B cell (primary cell): ENCODE measurements at regions not wholly inside any gene's neighbourhood (a gene's known extent, or its start where the extent isn't known, plus 50 kb on each side); places are given as distances from the start of the nearest gene placed in this dataset.

Source experiments
- ATAC-seq: fragments of 200-7000 bp; cut with Tn5 transposase; one replicate; pipeline ENCODE4 v1.10.0; 2021; ENCODE audit warnings: low read depth, mild to moderate bottlenecking, moderate number of reproducible peaks, moderate library complexity
- CTCF ChIA-PET: fragments of 350-600 bp; sonication (Branson Sonifier 250); formaldehyde crosslinking; loops from one replicate; lab custom pipeline; 2021; ENCODE audit warnings: antibody characterized with exemption, inconsistent platforms; lab: Charles Lee
- POLR2A ChIA-PET: fragments of 350-600 bp; sonication (Branson Sonifier 250); formaldehyde crosslinking; loops from one replicate; lab custom pipeline; 2021; ENCODE audit warnings: antibody characterized with exemption; lab: Charles Lee
- DNase-seq: peaks from one replicate; pipeline ENCODE4 v3.0.0; 2013
- H2AFZ ChIP-seq: 2 replicates; pipeline ENCODE4 v1.6.1; 2012; ENCODE audit warnings: mild to moderate bottlenecking, low read depth, low read length; ENCODE audit not compliant: insufficient read depth, poor library complexity, severe bottlenecking
- H3K27ac ChIP-seq, 2 donors: 1 replicate in 1 of 2; 2 replicates in 1 of 2; pipeline ENCODE4 v1.5.1; 2012 to 2013; ENCODE audit warnings: low read length in 2 of 2, mild to moderate bottlenecking in 2 of 2, moderate library complexity in 1 of 2
- H3K27me3 ChIP-seq, 4 experiments: fragments of 200-600 bp in 1 of 4; sonication (generic) in 1 of 4; replicated peaks in 1 of 4; 1 replicate in 2 of 4; 2 replicates in 2 of 4; pipeline versions ENCODE4 v1.6.1 to v1.7.0; 2013 to 2016; ENCODE audit warnings: low read length in 3 of 4, mild to moderate bottlenecking in 2 of 4, mixed read lengths in 1 of 4, moderate library complexity in 1 of 4; ENCODE audit not compliant: insufficient read depth in 4 of 4, control insufficient read depth in 3 of 4; ENCODE audit errors: control extremely low read depth in 1 of 4
- H3K36me3 ChIP-seq, 2 experiments: replicated peaks in 1 of 2; 1 replicate in 1 of 2; 2 replicates in 1 of 2; pipeline versions ENCODE4 v1.6.1 to v1.7.1; 2013; ENCODE audit warnings: low read length in 1 of 2; ENCODE audit not compliant: insufficient read depth in 2 of 2, control insufficient read depth in 1 of 2; ENCODE audit errors: control extremely low read depth in 1 of 2, extremely low read depth in 1 of 2
- H3K4me1 ChIP-seq, 2 donors: fragments of 200-600 bp in 1 of 2; sonication (generic) in 1 of 2; 1 replicate in 1 of 2; 2 replicates in 1 of 2; pipeline versions ENCODE4 v1.5.1 to v1.6.1; 2013 to 2017; ENCODE audit warnings: low read length in 2 of 2; ENCODE audit not compliant: control insufficient read depth in 2 of 2, insufficient read depth in 2 of 2
- H3K4me2 ChIP-seq: replicated peaks from 2 replicates; pipeline ENCODE3; 2012; ENCODE audit warnings: mild to moderate bottlenecking, low read depth, low read length; ENCODE audit not compliant: poor library complexity, severe bottlenecking
- H3K4me3 ChIP-seq, 5 experiments: fragments of 200-600 bp in 1 of 5; sonication (generic) in 1 of 5; 1 replicate in 3 of 5; 2 replicates in 2 of 5; pipeline versions ENCODE4 v1.5.1 to v1.7.0; 2011 to 2016; ENCODE audit warnings: low read length in 4 of 5, mild to moderate bottlenecking in 4 of 5, low read depth in 2 of 5, control low read depth in 1 of 5, moderate library complexity in 1 of 5; ENCODE audit not compliant: insufficient read depth in 1 of 5; ENCODE audit errors: control extremely low read depth in 1 of 5, extremely low read depth in 1 of 5
- H3K79me2 ChIP-seq: fragments of 200-600 bp; sonication (generic); one replicate; pipeline ENCODE4 v1.6.0; 2016; ENCODE audit warnings: low read length; ENCODE audit not compliant: control insufficient read depth, insufficient read depth
- H3K9ac ChIP-seq: fragments of 200-600 bp; sonication (generic); 2 replicates; pipeline ENCODE4 v1.6.1; 2017; ENCODE audit warnings: mild to moderate bottlenecking, low read length, moderate library complexity
- H3K9me3 ChIP-seq, 3 donors: one replicate each; pipeline versions ENCODE4 v1.6.1 to v1.7.1; 2013; ENCODE audit warnings: low read length in 2 of 3; ENCODE audit not compliant: control insufficient read depth in 2 of 3, insufficient read depth in 1 of 3; ENCODE audit errors: control extremely low read depth in 1 of 3
- H4K20me1 ChIP-seq: 2 replicates; pipeline ENCODE4 v1.6.0; 2012; ENCODE audit warnings: mild to moderate bottlenecking, low read length; ENCODE audit not compliant: insufficient read depth, control insufficient read depth, poor library complexity, severe bottlenecking
- H3K27ac Mint-ChIP-seq: one replicate; pipeline ENCODE4 v1.8.0; 2021; ENCODE audit warnings: mixed read lengths
- H3K27me3 Mint-ChIP-seq: one replicate; pipeline ENCODE4 v1.8.0; 2021; ENCODE audit warnings: mixed read lengths
- H3K4me1 Mint-ChIP-seq: one replicate; pipeline ENCODE4 v1.8.0; 2021; ENCODE audit warnings: mixed read lengths
- H3K4me3 Mint-ChIP-seq: one replicate; pipeline ENCODE4 v1.8.0; 2021; ENCODE audit warnings: mixed read lengths
- H3K9me3 Mint-ChIP-seq: one replicate; pipeline ENCODE4 v1.8.0; 2022; ENCODE audit warnings: mixed read lengths; ENCODE audit not compliant: insufficient read depth
- CTCF ChIP-seq: fragments of 200-600 bp; IDR thresholded peaks from one replicate; pipeline ENCODE4 v1.8.0; 2022; ENCODE audit warnings: antibody characterized with exemption, mild to moderate bottlenecking
- EZH2 ChIP-seq: IDR thresholded peaks from 2 replicates; pipeline ENCODE4 v1.6.1; 2012; ENCODE audit warnings: borderline replicate concordance, low read depth, mild to moderate bottlenecking, moderate library complexity, low read length; ENCODE audit not compliant: insufficient read depth, poor library complexity, severe bottlenecking
- WGBS: methylation state at CpG from one replicate; pipeline ENCODE4 v1.1.5; 2013; ENCODE audit warnings: missing lambda C conversion rate; ENCODE audit not compliant: insufficient coverage; 5-methylcytosine and 5-hydroxymethylcytosine counted together
- intact Hi-C: fragments of 100-400 bp; cut with micrococcal nuclease; formaldehyde crosslinking; loops from one replicate; pipeline ENCODE4 v1.10.0; 2022

DNA sequence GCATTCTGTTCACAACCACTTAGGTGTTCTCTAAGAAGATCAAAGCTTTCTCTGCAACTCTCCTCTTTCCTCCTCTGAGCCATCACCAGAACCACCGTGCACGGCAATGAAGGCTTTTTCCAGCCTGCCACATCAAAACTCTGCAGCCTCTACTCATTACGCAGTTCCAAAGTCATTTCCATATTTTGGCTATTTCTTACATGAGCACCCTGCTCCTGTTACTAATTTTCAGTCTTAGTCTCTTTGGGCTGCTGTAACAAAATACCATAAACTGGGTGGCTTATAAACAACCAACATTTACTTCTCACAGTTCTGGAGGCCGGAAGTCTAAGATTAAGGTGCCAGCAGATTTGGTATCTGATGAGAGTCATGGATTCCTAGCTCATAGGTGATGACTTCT lies 70.4 kb upstream of the THBS2 start:
- Histone ChIP-seq H3K27ac (no peak overlapping the region), H3K36me3 (no peaks in the 10 kb centered on the region), H4K20me1 (no peaks in the 10 kb centered on the region), H3K27me3 (no peaks in the 10 kb centered on the region), H3K79me2 (no peaks in the 10 kb centered on the region), H2AFZ (no peak overlapping the region), H3K4me1 (no peaks in the 10 kb centered on the region), H3K9ac (no peak overlapping the region), H3K4me2 (no peak overlapping the region), H3K9me3 (peaks cover 0 to 6% (median 0%) of the 10 kb centered on the region in 3 donors), H3K4me3 (no peak overlapping the region)
- H3K4me3 Mint-ChIP-seq = no peak overlapping the region
- TF ChIP-seq EZH2 = no peak
- no peak for TF ChIP-seq CTCF
- no peaks in the 10 kb centered on the region for H3K4me1 Mint-ChIP-seq
- ChIA-PET POLR2A (no interaction called here), CTCF (no interaction called here)
- H3K27me3 Mint-ChIP-seq = peaks cover 10% of the 10 kb centered on the region
- H3K9me3 Mint-ChIP-seq = no peaks in the 10 kb centered on the region
- DNase-seq (no peak), ATAC-seq (no peak)
- no peak overlapping the region for H3K27ac Mint-ChIP-seq
- WGBS = 95% methylated on average over 3 of the region's 4 CpGs
- intact Hi-C loops = no loop called here

DNA sequence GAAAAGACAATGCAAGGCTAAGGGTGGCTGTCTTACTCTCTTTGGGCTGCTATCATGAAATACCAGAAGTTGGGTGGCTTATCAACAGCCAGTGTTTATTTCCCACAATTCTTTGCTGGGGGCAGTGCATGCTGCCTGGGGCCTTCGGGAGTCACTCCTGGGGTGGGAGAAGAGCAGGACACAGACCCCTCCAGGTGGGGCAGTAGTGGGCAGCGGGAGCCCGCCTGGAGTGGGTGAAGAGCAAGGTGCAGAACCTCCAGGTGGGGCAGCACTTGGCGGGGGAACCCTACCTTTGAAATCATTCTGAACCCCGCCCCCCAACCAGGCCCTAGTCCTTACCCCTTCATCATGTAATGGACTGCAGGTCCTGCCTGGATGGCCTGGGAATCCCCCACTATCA lies 69.6 kb upstream of the THBS2 start:
- Mint-ChIP-seq H3K27me3 (peaks cover 10% of the 10 kb centered on the region), H3K9me3 (no peaks in the 10 kb centered on the region), H3K4me1 (no peaks in the 10 kb centered on the region), H3K4me3 (no peak overlapping the region), H3K27ac (no peak overlapping the region)
- intact Hi-C loops = no loop called here
- H2AFZ ChIP-seq = no peak overlapping the region
- no peaks in the 10 kb centered on the region for H3K4me1 ChIP-seq
- no peak overlapping the region for H3K4me2 ChIP-seq
- no peaks in the 10 kb centered on the region for H3K27me3 ChIP-seq
- H3K4me3 ChIP-seq = no peak overlapping the region
- H3K79me2 ChIP-seq = no peaks in the 10 kb centered on the region
- no peak overlapping the region for H3K9ac ChIP-seq
- 88% methylated on average over 3 of the region's 5 CpGs for WGBS
- ChIA-PET POLR2A (no interaction called here), CTCF (no interaction called here)
- no peaks in the 10 kb centered on the region for H4K20me1 ChIP-seq
- H3K36me3 ChIP-seq = no peaks in the 10 kb centered on the region
- TF ChIP-seq CTCF (no peak), EZH2 (no peak)
- H3K27ac ChIP-seq = no peak overlapping the region
- DNase-seq (no peak), ATAC-seq (no peak)
- peaks cover 0 to 6% (median 0%) of the 10 kb centered on the region in 3 donors for H3K9me3 ChIP-seq
